Peyer's patch (tissue), 4 donors: ENCODE measurements at regions not wholly inside any gene's neighbourhood (a gene's known extent, or its start where the extent isn't known, plus 50 kb on each side); places are given as distances from the start of the nearest gene placed in this dataset.

Experiments used
- POLR2A ChIP-seq, 2 donors: fragments of 450-650 bp; IDR thresholded peaks; one replicate each; pipeline ENCODE4 v1.5.1; 2017; ENCODE audit warnings: antibody characterized with exemption in 2 of 2, mild to moderate bottlenecking in 2 of 2, moderate library complexity in 2 of 2
- TF ChIP-seq, protein P1 (sequence below), 6 experiments: fragments of 450-650 bp in 4 of 6; fragments of 200-600 bp in 2 of 6; sonication (generic) in 1 of 6; IDR thresholded peaks; one replicate each; pipeline ENCODE4 v1.5.1; 2017 to 2019; ENCODE audit warnings: antibody characterized with exemption in 6 of 6, mild to moderate bottlenecking in 3 of 6, moderate library complexity in 1 of 6

DNA sequence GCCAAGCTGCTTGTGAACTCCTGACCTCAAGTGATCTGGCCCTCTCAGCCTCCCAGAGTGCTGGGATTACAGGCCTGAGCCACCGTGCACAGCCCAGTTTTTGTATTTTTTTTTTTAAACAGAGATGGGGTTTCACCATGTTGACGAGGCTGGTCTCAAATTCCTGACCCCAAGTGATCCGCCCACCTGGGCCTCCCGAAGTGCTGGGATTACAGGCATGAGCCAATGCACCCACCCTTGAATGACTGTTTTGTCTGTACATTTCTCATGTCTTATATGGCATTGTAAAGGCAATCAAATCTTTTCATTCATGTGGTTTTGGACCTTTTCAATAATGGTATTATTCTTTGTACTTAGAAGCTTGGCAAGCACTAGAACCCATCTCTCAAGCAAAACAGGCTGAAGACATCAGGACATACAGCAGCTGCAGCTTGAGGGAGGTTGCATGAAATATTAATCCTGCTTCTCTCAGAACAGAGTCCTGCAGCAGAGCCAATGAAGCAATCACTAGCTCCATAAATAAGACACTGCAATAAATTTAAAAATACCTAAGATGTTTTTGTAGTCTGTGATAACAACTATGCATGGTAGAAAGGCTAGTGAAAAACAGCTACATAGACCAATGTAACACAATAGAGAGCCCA is 209.9 kb downstream of the TUBA3C start:
- TF ChIP-seq, protein P1, sequence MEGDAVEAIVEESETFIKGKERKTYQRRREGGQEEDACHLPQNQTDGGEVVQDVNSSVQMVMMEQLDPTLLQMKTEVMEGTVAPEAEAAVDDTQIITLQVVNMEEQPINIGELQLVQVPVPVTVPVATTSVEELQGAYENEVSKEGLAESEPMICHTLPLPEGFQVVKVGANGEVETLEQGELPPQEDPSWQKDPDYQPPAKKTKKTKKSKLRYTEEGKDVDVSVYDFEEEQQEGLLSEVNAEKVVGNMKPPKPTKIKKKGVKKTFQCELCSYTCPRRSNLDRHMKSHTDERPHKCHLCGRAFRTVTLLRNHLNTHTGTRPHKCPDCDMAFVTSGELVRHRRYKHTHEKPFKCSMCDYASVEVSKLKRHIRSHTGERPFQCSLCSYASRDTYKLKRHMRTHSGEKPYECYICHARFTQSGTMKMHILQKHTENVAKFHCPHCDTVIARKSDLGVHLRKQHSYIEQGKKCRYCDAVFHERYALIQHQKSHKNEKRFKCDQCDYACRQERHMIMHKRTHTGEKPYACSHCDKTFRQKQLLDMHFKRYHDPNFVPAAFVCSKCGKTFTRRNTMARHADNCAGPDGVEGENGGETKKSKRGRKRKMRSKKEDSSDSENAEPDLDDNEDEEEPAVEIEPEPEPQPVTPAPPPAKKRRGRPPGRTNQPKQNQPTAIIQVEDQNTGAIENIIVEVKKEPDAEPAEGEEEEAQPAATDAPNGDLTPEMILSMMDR (IDR thresholded peaks at IDR 0.05): no peak
- no peak for TF ChIP-seq POLR2A (IDR thresholded peaks at IDR 0.05)
